Endothelial cell of umbilical vein (primary cell): ENCODE measurements at regions not wholly inside any gene's neighbourhood (a gene's known extent, or its start where the extent isn't known, plus 50 kb on each side); places are given as distances from the start of the nearest gene placed in this dataset.

Source experiments
- BruUV-seq: library from RNA; stranded (reverse); fragments of 400-500 nt; replicated peaks from 2 replicates; lab custom pipeline; 2021; lab: Mats Ljungman, UMichigan
- CTCF ChIA-PET: fragments of 300-600, 350-600 bp; sonication (Branson Sonifier 250); formaldehyde crosslinking; loops from one replicate; lab custom pipeline; 2021; ENCODE audit warnings: antibody characterized with exemption, inconsistent platforms; lab: Charles Lee
- POLR2A ChIA-PET: fragments of 300-600, 350-600 bp; sonication (Branson Sonifier 250); formaldehyde crosslinking; loops from one replicate; lab custom pipeline; 2021; ENCODE audit warnings: antibody characterized with exemption, inconsistent platforms; lab: Charles Lee
- DNase-seq: peaks from one replicate; pipeline ENCODE4 v3.0.0-alpha.2; 2011; ENCODE audit warnings: low read depth, low spot score
- FAIRE-seq: peaks from 2 replicates; lab custom pipeline; 2011; peaks lifted over from hg19 to GRCh38; lab: Jason Lieb, UNC
- H2AFZ ChIP-seq: 2 replicates; pipeline ENCODE4 v1.6.0; 2012; ENCODE audit warnings: low read depth, low read length, control low read depth, inconsistent platforms
- H3K27ac ChIP-seq: 2 replicates; pipeline ENCODE4 v1.5.1; 2011; ENCODE audit warnings: low read depth, mild to moderate bottlenecking, control low read depth, low read length, moderate library complexity; ENCODE audit not compliant: insufficient read depth
- H3K27me3 ChIP-seq, 2 experiments: 2 replicates each; pipeline versions ENCODE4 v1.6.0 to v1.6.1; 2011; ENCODE audit warnings: low read length in 2 of 2, mixed read lengths in 1 of 2; ENCODE audit not compliant: control insufficient read depth in 2 of 2, insufficient read depth in 2 of 2
- H3K36me3 ChIP-seq, 2 experiments: 2 replicates in 1 of 2; 3 replicates in 1 of 2; pipeline ENCODE4 v1.5.1; 2011; ENCODE audit warnings: low read length in 2 of 2, mild to moderate bottlenecking in 1 of 2, moderate library complexity in 1 of 2; ENCODE audit not compliant: control insufficient read depth in 2 of 2, insufficient read depth in 2 of 2; ENCODE audit errors: extremely low read depth in 1 of 2
- H3K4me1 ChIP-seq: 3 replicates; pipeline ENCODE4 v1.5.1; 2011; ENCODE audit warnings: mild to moderate bottlenecking, low read length; ENCODE audit not compliant: control insufficient read depth, insufficient read depth; ENCODE audit errors: extremely low read depth
- H3K4me2 ChIP-seq: 2 replicates; pipeline ENCODE4 v1.6.1; 2011; ENCODE audit warnings: low read length, control low read depth, mixed read lengths; ENCODE audit not compliant: insufficient read depth
- H3K4me3 ChIP-seq, 3 experiments: fragments of 200-600 bp in 1 of 3; sonication (generic), shearing (Covaris generic) in 1 of 3; replicated peaks in 1 of 3; 2 replicates each; pipeline ENCODE4 v1.5.1; 2011 to 2016; ENCODE audit warnings: control low read depth in 3 of 3, low read length in 3 of 3, mild to moderate bottlenecking in 2 of 3, inconsistent platforms in 1 of 3, low read depth in 1 of 3, moderate library complexity in 1 of 3; ENCODE audit not compliant: insufficient read depth in 1 of 3
- H3K79me2 ChIP-seq: 2 replicates; pipeline ENCODE4 v1.6.0; 2012; ENCODE audit warnings: low read length, inconsistent platforms; ENCODE audit not compliant: control insufficient read depth, insufficient read depth
- H3K9ac ChIP-seq: replicated peaks from 2 replicates; pipeline ENCODE3; 2011; ENCODE audit warnings: low read length, control low read depth; ENCODE audit not compliant: insufficient read depth; ENCODE audit errors: extremely low read depth
- H3K9me1 ChIP-seq: replicated peaks from 3 replicates; pipeline ENCODE4 v1.6.0; 2011; ENCODE audit warnings: mild to moderate bottlenecking, low read length; ENCODE audit not compliant: control insufficient read depth, insufficient read depth; ENCODE audit errors: extremely low read depth
- H3K9me3 ChIP-seq: replicated peaks from 2 replicates; pipeline ENCODE4 v1.5.1; 2012; ENCODE audit warnings: low read length, inconsistent platforms; ENCODE audit not compliant: control insufficient read depth, insufficient read depth
- H4K20me1 ChIP-seq: replicated peaks from 2 replicates; pipeline ENCODE3; 2011; ENCODE audit warnings: mild to moderate bottlenecking, low read length; ENCODE audit not compliant: control insufficient read depth, insufficient read depth; ENCODE audit errors: extremely low read depth
- CTCF ChIP-seq, 2 donors: IDR thresholded peaks; 1 replicate in 1 of 2; 2 replicates in 1 of 2; pipeline ENCODE4 v1.5.1; 2011; ENCODE audit warnings: low read length in 2 of 2, mild to moderate bottlenecking in 2 of 2, moderate library complexity in 2 of 2, control low read depth in 1 of 2, inconsistent platforms in 1 of 2, low read depth in 1 of 2; ENCODE audit not compliant: insufficient read depth in 1 of 2; ENCODE audit errors: extremely low read depth in 1 of 2
- EZH2 ChIP-seq: IDR thresholded peaks from 2 replicates; pipeline ENCODE4 v1.6.1; 2012; ENCODE audit warnings: borderline replicate concordance, low read depth, mild to moderate bottlenecking, moderate library complexity, low read length, inconsistent platforms; ENCODE audit not compliant: severe bottlenecking
- FOS ChIP-seq: IDR thresholded peaks from 2 replicates; pipeline ENCODE4 v1.6.1; 2011; ENCODE audit warnings: mild to moderate bottlenecking, low read length, moderate library complexity, borderline replicate concordance; ENCODE audit not compliant: insufficient read depth
- GATA2 ChIP-seq: IDR thresholded peaks from 2 replicates; pipeline ENCODE4 v1.7.0; 2011; ENCODE audit warnings: low read depth, mild to moderate bottlenecking, moderate library complexity, mixed read lengths, low read length; ENCODE audit not compliant: insufficient read length, insufficient read depth
- JUN ChIP-seq: IDR thresholded peaks from 2 replicates; pipeline ENCODE4 v1.6.1; 2011; ENCODE audit warnings: borderline replicate concordance, low read depth; ENCODE audit not compliant: insufficient read length, insufficient read depth
- MAX ChIP-seq: IDR thresholded peaks from 2 replicates; pipeline ENCODE4 v1.6.1; 2011; ENCODE audit not compliant: insufficient read depth, insufficient read length
- MYC ChIP-seq: IDR thresholded peaks from one replicate; pipeline ENCODE4 v1.6.1; 2011; ENCODE audit warnings: mild to moderate bottlenecking, low read depth, low read length
- POLR2A ChIP-seq: IDR thresholded peaks from 2 replicates; pipeline ENCODE4 v1.6.1; 2012; ENCODE audit warnings: low read depth, mild to moderate bottlenecking, control low read depth, low read length
- POLR2AphosphoS5 ChIP-seq: IDR thresholded peaks from 2 replicates; pipeline ENCODE4 v1.6.1; 2012; ENCODE audit warnings: low read depth, mild to moderate bottlenecking, control low read depth, low read length, moderate library complexity; ENCODE audit not compliant: insufficient read depth
- dilution Hi-C: fragments of 300-500 bp; cut with MboI; formaldehyde crosslinking; loops from one replicate; pipeline ENCODE4 v1.15.0; 2019; ENCODE audit warnings: low sequenced_read_pairs; ENCODE audit not compliant: extremely low pct_ligation_motif_present
- intact Hi-C: fragments of 100-400 bp; cut with micrococcal nuclease; formaldehyde crosslinking; loops from one replicate; pipeline ENCODE4 v1.10.0; 2022

GRCh38 chr16:76941113-76941512 is 249.9 kb upstream of the MON1B start:
- TF ChIP-seq MAX (no peak), POLR2A (no peak), POLR2AphosphoS5 (no peak), GATA2 (no peak), FOS (no peak), EZH2 (no peak), JUN (no peak), MYC (no peak), CTCF (IDR thresholded peaks at IDR 0.05; ENCODE audit: extremely low read depth in 1 of 2, insufficient read depth in 1 of 2, low read depth in 1 of 2, low read length in 2 of 2) (no peak)
- no peak for FAIRE-seq
- no peaks in the 10 kb centered on the region for H3K9me3 ChIP-seq
- no peak overlapping the region for H3K4me2 ChIP-seq
- H3K79me2 ChIP-seq = no peaks in the 10 kb centered on the region
- ChIA-PET POLR2A (no interaction called here), CTCF (no interaction called here)
- no peak overlapping the region for H3K27ac ChIP-seq
- no peak for DNase-seq
- H3K36me3 ChIP-seq = no peaks in the 10 kb centered on the region
- H3K4me1 ChIP-seq = no peaks in the 10 kb centered on the region
- intact Hi-C loops (no loop called here), dilution Hi-C loops (no loop called here)
- H3K4me3 ChIP-seq = no peak overlapping the region
- H3K27me3 ChIP-seq = no peaks in the 10 kb centered on the region
- BruUV-seq = no TSS peak
- H3K9me1 ChIP-seq = no peaks in the 10 kb centered on the region
- no peak overlapping the region for H2AFZ ChIP-seq
- H4K20me1 ChIP-seq = no peaks in the 10 kb centered on the region
- no peak overlapping the region for H3K9ac ChIP-seq
